GM21786 (cell line): ENCODE measurements at regions not wholly inside any gene's neighbourhood (a gene's known extent, or its start where the extent isn't known, plus 50 kb on each side); places are given as distances from the start of the nearest gene placed in this dataset.
"Not testable (repeated sequence)": the region's sequence is repeated elsewhere in the genome, so short reads cannot be mapped to it uniquely, and the experiment has no call there.

Experiments
- ATAC-seq: cut with Tn5 transposase; IDR thresholded peaks from one replicate; pipeline ENCODE4 v1.9.1; 2021; ENCODE audit not compliant: unreplicated experiment

GRCh38 chr10:87300163-87300562 lies 57.4 kb upstream of the NUTM2D start:
- ATAC-seq, result not testable (repeated sequence)

- ATAC-seq, result peak; percentile 86
Measured at GRCh38 chr10:87301466-87302115, 56.0 kb upstream of the NUTM2D start.

- ATAC-seq, result not testable (repeated sequence)
Measured at GRCh38 chr10:87302132-87302531, 55.4 kb upstream of the NUTM2D start.

GRCh38 chr10:87303707-87304106 lies 53.8 kb upstream of the NUTM2D start:
- not testable (repeated sequence) for ATAC-seq

GRCh38 chr10:87306681-87307080 lies 50.9 kb upstream of the NUTM2D start:
- not testable (repeated sequence) for ATAC-seq
